ENCODE measurements at regions not wholly inside any gene's neighbourhood (a gene's known extent, or its start where the extent isn't known, plus 50 kb on each side); places are given as distances from the start of the nearest gene placed in this dataset.

DNA sequence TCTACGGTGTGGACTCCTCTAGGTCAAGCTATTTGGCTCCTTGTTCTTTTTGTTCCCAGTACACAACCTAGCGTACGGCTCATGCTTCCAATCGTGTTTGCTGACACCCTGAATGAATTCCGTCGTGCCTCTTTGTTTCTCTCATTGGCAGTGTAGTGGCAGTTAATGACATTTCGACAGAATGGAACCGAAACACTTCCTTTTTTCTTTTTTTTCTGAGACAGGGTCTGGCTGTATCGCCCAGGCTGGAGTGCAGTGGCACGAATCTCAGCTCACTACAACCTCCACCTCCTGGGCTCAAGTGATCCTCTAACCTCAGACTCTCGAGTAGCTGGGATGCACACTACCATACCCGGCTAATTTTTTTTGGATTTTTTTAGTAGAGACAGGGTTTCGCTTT, 113.3 kb upstream of the ATP6AP2 start:
- Histone ChIP-seq H3K27me3 (ENCODE audit: insufficient read depth, low read depth, low read length) (no peaks in the 10 kb centered on the region), H3K9ac (ENCODE audit: low read length) (no peak overlapping the region), H3F3A (ENCODE audit: insufficient read depth, low read length, poor library complexity, severe bottlenecking) (no peaks in the 10 kb centered on the region), H2AFZ (ENCODE audit: low read depth, low read length) (no peak overlapping the region), H3K79me2 (replicated peaks; ENCODE audit: insufficient read depth, low read length) (no peaks in the 10 kb centered on the region), H3K9me2 (ENCODE audit: insufficient read depth, low read length) (no peaks in the 10 kb centered on the region), H3K9me3 (ENCODE audit: low read length) (no peaks in the 10 kb centered on the region), H3K4me2 (ENCODE audit: low read length) (no peak overlapping the region), H3K36me3 (ENCODE audit: insufficient read depth, low read length) (no peaks in the 10 kb centered on the region), H4K20me1 (ENCODE audit: insufficient read depth) (no peaks in the 10 kb centered on the region), H3K27ac (ENCODE audit: low read length) (no peak overlapping the region), H3K4me3 (ENCODE audit: low read length) (no peak overlapping the region)
- no peak for TF ChIP-seq RAD21 (conservative IDR thresholded peaks at IDR 0.05)
- TF ChIP-seq, protein P1, sequence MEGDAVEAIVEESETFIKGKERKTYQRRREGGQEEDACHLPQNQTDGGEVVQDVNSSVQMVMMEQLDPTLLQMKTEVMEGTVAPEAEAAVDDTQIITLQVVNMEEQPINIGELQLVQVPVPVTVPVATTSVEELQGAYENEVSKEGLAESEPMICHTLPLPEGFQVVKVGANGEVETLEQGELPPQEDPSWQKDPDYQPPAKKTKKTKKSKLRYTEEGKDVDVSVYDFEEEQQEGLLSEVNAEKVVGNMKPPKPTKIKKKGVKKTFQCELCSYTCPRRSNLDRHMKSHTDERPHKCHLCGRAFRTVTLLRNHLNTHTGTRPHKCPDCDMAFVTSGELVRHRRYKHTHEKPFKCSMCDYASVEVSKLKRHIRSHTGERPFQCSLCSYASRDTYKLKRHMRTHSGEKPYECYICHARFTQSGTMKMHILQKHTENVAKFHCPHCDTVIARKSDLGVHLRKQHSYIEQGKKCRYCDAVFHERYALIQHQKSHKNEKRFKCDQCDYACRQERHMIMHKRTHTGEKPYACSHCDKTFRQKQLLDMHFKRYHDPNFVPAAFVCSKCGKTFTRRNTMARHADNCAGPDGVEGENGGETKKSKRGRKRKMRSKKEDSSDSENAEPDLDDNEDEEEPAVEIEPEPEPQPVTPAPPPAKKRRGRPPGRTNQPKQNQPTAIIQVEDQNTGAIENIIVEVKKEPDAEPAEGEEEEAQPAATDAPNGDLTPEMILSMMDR (IDR thresholded peaks at IDR 0.05; ENCODE audit: poor library complexity, severe bottlenecking), result no peak
- TF ChIP-seq EZH2 (IDR thresholded peaks at IDR 0.05; ENCODE audit: borderline replicate concordance, insufficient read depth, low read length, poor library complexity, severe bottlenecking), result no peak
- TF ChIP-seq MXI1 (conservative IDR thresholded peaks at IDR 0.05; ENCODE audit: poor library complexity, severe bottlenecking), result no peak
- no peak for TF ChIP-seq TAF1 (IDR thresholded peaks at IDR 0.05; ENCODE audit: low read depth)
- no peak for TF ChIP-seq POLR2AphosphoS5 (IDR thresholded peaks at IDR 0.05)

DNA sequence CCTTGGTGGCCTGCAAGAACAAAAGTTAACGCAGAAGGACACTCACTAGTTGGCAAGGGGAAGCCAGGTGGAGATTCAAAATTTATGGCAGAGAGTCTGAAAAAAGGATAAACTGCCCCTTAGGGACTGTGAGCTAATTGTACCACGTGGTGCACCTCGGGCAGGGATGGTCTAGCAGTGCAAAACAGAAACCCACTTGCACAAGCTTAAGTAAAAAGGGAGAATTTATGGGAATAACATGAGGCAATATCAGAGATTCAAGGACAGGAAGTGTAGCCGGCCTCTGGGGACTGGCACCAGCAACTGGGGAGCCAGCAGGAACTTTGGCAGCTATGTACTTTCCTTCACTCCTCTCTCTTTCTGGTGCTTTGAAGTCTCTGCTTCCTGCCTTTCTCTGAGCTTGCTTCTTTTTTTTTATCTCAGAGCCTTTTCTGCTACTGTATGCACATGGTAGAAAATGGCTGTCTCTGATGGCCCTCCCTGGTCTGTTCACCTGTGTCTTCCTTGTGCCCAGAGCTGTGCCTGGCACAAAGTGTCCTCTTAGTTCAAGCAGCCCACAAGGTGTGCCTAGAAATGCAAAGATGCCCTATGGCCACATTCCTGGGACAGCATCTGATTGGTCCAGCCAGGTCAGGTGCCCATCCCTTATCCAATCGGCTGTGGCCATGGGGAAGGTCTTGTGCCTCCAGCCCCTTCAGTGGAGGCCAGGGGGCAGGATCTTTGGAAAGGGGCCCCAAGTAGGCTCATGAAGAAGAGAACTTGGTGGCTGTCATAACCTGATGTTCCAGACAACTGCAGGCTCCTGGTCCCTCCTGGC, 114.8 kb upstream of the ATP6AP2 start:
- TF ChIP-seq EZH2 (IDR thresholded peaks at IDR 0.05; ENCODE audit: borderline replicate concordance, insufficient read depth, low read length, poor library complexity, severe bottlenecking), result no peak
- no peak for TF ChIP-seq EP300 (conservative IDR thresholded peaks at IDR 0.05; ENCODE audit: poor library complexity, severe bottlenecking)
- no peak for TF ChIP-seq RAD21 (conservative IDR thresholded peaks at IDR 0.05)
- no peak for TF ChIP-seq POLR2AphosphoS5 (IDR thresholded peaks at IDR 0.05)
- no peak for TF ChIP-seq TAF1 (IDR thresholded peaks at IDR 0.05; ENCODE audit: low read depth)
- TF ChIP-seq, protein P1 (IDR thresholded peaks at IDR 0.05; ENCODE audit: poor library complexity, severe bottlenecking), result no peak
- no peak for TF ChIP-seq MXI1 (conservative IDR thresholded peaks at IDR 0.05; ENCODE audit: poor library complexity, severe bottlenecking)
- TF ChIP-seq, protein P2, sequence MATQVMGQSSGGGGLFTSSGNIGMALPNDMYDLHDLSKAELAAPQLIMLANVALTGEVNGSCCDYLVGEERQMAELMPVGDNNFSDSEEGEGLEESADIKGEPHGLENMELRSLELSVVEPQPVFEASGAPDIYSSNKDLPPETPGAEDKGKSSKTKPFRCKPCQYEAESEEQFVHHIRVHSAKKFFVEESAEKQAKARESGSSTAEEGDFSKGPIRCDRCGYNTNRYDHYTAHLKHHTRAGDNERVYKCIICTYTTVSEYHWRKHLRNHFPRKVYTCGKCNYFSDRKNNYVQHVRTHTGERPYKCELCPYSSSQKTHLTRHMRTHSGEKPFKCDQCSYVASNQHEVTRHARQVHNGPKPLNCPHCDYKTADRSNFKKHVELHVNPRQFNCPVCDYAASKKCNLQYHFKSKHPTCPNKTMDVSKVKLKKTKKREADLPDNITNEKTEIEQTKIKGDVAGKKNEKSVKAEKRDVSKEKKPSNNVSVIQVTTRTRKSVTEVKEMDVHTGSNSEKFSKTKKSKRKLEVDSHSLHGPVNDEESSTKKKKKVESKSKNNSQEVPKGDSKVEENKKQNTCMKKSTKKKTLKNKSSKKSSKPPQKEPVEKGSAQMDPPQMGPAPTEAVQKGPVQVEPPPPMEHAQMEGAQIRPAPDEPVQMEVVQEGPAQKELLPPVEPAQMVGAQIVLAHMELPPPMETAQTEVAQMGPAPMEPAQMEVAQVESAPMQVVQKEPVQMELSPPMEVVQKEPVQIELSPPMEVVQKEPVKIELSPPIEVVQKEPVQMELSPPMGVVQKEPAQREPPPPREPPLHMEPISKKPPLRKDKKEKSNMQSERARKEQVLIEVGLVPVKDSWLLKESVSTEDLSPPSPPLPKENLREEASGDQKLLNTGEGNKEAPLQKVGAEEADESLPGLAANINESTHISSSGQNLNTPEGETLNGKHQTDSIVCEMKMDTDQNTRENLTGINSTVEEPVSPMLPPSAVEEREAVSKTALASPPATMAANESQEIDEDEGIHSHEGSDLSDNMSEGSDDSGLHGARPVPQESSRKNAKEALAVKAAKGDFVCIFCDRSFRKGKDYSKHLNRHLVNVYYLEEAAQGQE (IDR thresholded peaks at IDR 0.05; ENCODE audit: borderline replicate concordance), result no peak
- no peak for TF ChIP-seq SMC3 (conservative IDR thresholded peaks at IDR 0.05; ENCODE audit: poor library complexity)
- Histone ChIP-seq H4K20me1 (ENCODE audit: insufficient read depth) (no peaks in the 10 kb centered on the region), H3K4me3 (ENCODE audit: low read length) (no peak overlapping the region), H3K9me2 (ENCODE audit: insufficient read depth, low read length) (no peaks in the 10 kb centered on the region), H3K9me3 (ENCODE audit: low read length) (no peaks in the 10 kb centered on the region), H3K9ac (ENCODE audit: low read length) (no peak overlapping the region), H3K27me3 (ENCODE audit: insufficient read depth, low read depth, low read length) (no peaks in the 10 kb centered on the region), H3K4me2 (ENCODE audit: low read length) (no peak overlapping the region), H3K79me2 (replicated peaks; ENCODE audit: insufficient read depth, low read length) (no peaks in the 10 kb centered on the region), H3K27ac (ENCODE audit: low read length) (no peak overlapping the region), H3F3A (ENCODE audit: insufficient read depth, low read length, poor library complexity, severe bottlenecking) (no peaks in the 10 kb centered on the region), H3K36me3 (ENCODE audit: insufficient read depth, low read length) (no peaks in the 10 kb centered on the region), H2AFZ (ENCODE audit: low read depth, low read length) (no peak overlapping the region)

Measured in neural cell (in vitro differentiated cells).